Trophoblast cell (in vitro differentiated cells and primary cell): ENCODE measurements at regions not wholly inside any gene's neighbourhood (a gene's known extent, or its start where the extent isn't known, plus 50 kb on each side); places are given as distances from the start of the nearest gene placed in this dataset.

Experiments
- DNase-seq, 2 donors: peaks; one replicate each; pipeline ENCODE4 v3.0.0-alpha.2; 2016
- H2AFZ ChIP-seq: 2 replicates; pipeline ENCODE4 v1.6.1; 2013; ENCODE audit warnings: low read length, moderate library complexity, mild to moderate bottlenecking; ENCODE audit not compliant: insufficient read depth, poor library complexity
- H2AK5ac ChIP-seq: 2 replicates; pipeline ENCODE4 v1.6.1; 2013; ENCODE audit warnings: mild to moderate bottlenecking, low read length
- H2BK120ac ChIP-seq: 2 replicates; pipeline ENCODE4 v1.6.1; 2013; ENCODE audit warnings: low read length, mild to moderate bottlenecking, moderate library complexity; ENCODE audit not compliant: insufficient read depth, poor library complexity
- H2BK12ac ChIP-seq: 2 replicates; pipeline ENCODE4 v1.6.1; 2013; ENCODE audit warnings: mild to moderate bottlenecking, low read length, moderate library complexity
- H2BK5ac ChIP-seq: 2 replicates; pipeline ENCODE4 v1.6.1; 2013; ENCODE audit warnings: low read length, low read depth, moderate library complexity, mild to moderate bottlenecking; ENCODE audit not compliant: poor library complexity
- H3K14ac ChIP-seq: 2 replicates; pipeline ENCODE4 v1.6.1; 2013; ENCODE audit warnings: mild to moderate bottlenecking, low read length
- H3K18ac ChIP-seq: 2 replicates; pipeline ENCODE4 v1.6.1; 2013; ENCODE audit warnings: mild to moderate bottlenecking, low read length
- H3K23ac ChIP-seq: 2 replicates; pipeline ENCODE4 v1.6.1; 2013; ENCODE audit warnings: low read length
- H3K27ac ChIP-seq: 2 replicates; pipeline ENCODE4 v1.5.1; 2013; ENCODE audit warnings: low read depth, mild to moderate bottlenecking, inconsistent platforms, low read length, moderate library complexity
- H3K27me3 ChIP-seq: 2 replicates; pipeline ENCODE4 v1.6.1; 2013; ENCODE audit warnings: inconsistent platforms, mild to moderate bottlenecking, low read length, moderate library complexity; ENCODE audit not compliant: insufficient read depth
- H3K36me3 ChIP-seq, 2 experiments: 1 replicate in 1 of 2; 2 replicates in 1 of 2; pipeline ENCODE4 v1.6.1; 2013; ENCODE audit warnings: low read length in 2 of 2, mild to moderate bottlenecking in 2 of 2, moderate library complexity in 1 of 2; ENCODE audit not compliant: insufficient read depth in 2 of 2, control insufficient read depth in 1 of 2
- H3K4ac ChIP-seq: 2 replicates; pipeline ENCODE4 v1.6.1; 2013; ENCODE audit warnings: low read depth, mild to moderate bottlenecking, low read length, moderate library complexity
- H3K4me1 ChIP-seq, 2 experiments: 1 replicate in 1 of 2; 2 replicates in 1 of 2; pipeline ENCODE4 v1.6.1; 2013; ENCODE audit warnings: low read length in 2 of 2, mild to moderate bottlenecking in 2 of 2, moderate library complexity in 1 of 2; ENCODE audit not compliant: insufficient read depth in 2 of 2, control insufficient read depth in 1 of 2
- H3K4me2 ChIP-seq: 2 replicates; pipeline ENCODE4 v1.6.1; 2013; ENCODE audit warnings: inconsistent platforms, mild to moderate bottlenecking, low read length, moderate library complexity
- H3K4me3 ChIP-seq: 2 replicates; pipeline ENCODE4 v1.5.1; 2013; ENCODE audit warnings: mild to moderate bottlenecking, low read depth, low read length, inconsistent platforms
- H3K79me1 ChIP-seq: one replicate; pipeline ENCODE4 v1.6.1; 2013; ENCODE audit warnings: low read length
- H3K79me2 ChIP-seq: 2 replicates; pipeline ENCODE4 v1.6.1; 2013; ENCODE audit warnings: low read length, mild to moderate bottlenecking; ENCODE audit not compliant: control insufficient read depth, insufficient read depth, poor library complexity
- H3K9ac ChIP-seq: 2 replicates; pipeline ENCODE4 v1.6.1; 2013; ENCODE audit warnings: mild to moderate bottlenecking, low read length
- H3K9me3 ChIP-seq: 2 replicates; pipeline ENCODE4 v1.6.1; 2013; ENCODE audit warnings: low read depth, mild to moderate bottlenecking, control low read depth, inconsistent platforms, low read length; ENCODE audit not compliant: insufficient read depth
- H4K12ac ChIP-seq: 2 replicates; pipeline ENCODE4 v1.6.1; 2013; ENCODE audit warnings: low read depth, mild to moderate bottlenecking, low read length, moderate library complexity
- H4K8ac ChIP-seq: 2 replicates; pipeline ENCODE4 v1.6.1; 2013; ENCODE audit warnings: low read depth, mild to moderate bottlenecking, low read length, moderate library complexity
- H4K91ac ChIP-seq: one replicate; pipeline ENCODE4 v1.6.1; 2013; ENCODE audit warnings: low read depth, mild to moderate bottlenecking, low read length, moderate library complexity
- WGBS: extraction: QIAGEN DNeasy Blood & Tissue Kit; methylation state at CpG from one replicate; pipeline ENCODE4 v1.1.7; 2013; ENCODE audit warnings: missing lambda C conversion rate; ENCODE audit not compliant: insufficient read length, insufficient coverage; ENCODE audit errors: extremely low coverage; 5-methylcytosine and 5-hydroxymethylcytosine counted together

DNA sequence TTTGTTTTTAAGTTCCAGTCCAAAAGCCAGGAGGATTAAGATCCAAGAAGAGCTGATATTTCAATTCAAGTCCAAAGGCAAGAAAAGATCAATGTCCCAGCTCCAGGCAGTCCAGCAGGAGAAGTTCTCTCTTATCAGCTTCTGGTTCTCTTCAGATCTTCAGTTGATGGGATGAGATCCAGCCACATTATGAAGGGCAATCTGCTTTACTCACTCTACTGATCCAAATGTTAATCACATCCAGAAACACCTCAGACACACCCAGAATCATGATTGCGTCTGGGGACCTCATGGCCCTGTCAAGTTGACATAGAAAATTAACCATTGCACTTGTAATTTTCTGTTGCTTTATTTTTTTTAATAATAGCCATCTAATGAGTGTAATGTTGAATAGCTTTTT, 178.4 kb downstream of the HERPUD2 start:
- H3K79me2 ChIP-seq = no peaks in the 10 kb centered on the region
- no peak overlapping the region for H3K14ac ChIP-seq
- H3K4ac ChIP-seq = no peak overlapping the region
- no peak overlapping the region for H4K91ac ChIP-seq
- H3K4me3 ChIP-seq = no peak overlapping the region
- no peak overlapping the region for H3K27ac ChIP-seq
- WGBS = no CpG with 5 or more reads among the region's 1 CpG
- no peak overlapping the region for H4K12ac ChIP-seq
- peaks cover 0 to 3% of the 10 kb centered on the region in 2 experiments for H3K4me1 ChIP-seq
- no peak overlapping the region for H3K18ac ChIP-seq
- no peak overlapping the region for H2BK12ac ChIP-seq
- H2AFZ ChIP-seq = no peak overlapping the region
- no peaks in the 10 kb centered on the region for H3K79me1 ChIP-seq
- no peak overlapping the region for H3K4me2 ChIP-seq
- H4K8ac ChIP-seq = no peak overlapping the region
- no peak overlapping the region for H3K23ac ChIP-seq
- H3K27me3 ChIP-seq = no peaks in the 10 kb centered on the region
- DNase-seq = no peak
- H3K36me3 ChIP-seq = no peaks in the 10 kb centered on the region
- no peak overlapping the region for H2BK120ac ChIP-seq
- H3K9me3 ChIP-seq = no peaks in the 10 kb centered on the region
- H2AK5ac ChIP-seq = no peak overlapping the region
- no peak overlapping the region for H3K9ac ChIP-seq
- no peak overlapping the region for H2BK5ac ChIP-seq

DNA sequence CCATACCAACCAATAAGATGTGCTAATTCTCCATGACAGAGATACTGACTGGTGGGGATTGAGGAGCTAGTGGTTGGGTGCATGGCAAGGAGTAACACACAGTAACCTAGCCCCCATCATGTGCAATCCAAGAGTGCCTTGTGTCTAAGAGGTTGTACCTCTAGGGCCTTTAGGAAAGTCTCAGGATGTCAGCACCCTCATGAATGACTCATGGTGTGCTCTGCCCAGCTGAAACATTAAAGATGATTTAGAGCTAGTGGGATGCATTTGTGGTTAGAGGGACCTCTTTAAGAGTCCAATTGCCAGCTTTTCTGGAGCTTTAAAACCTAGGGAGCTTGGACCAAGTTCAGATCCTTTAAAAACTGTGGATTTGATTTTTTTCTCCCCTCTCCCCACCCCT, 181.1 kb downstream of the HERPUD2 start:
- H3K18ac ChIP-seq = no peak overlapping the region
- H2AK5ac ChIP-seq = no peak overlapping the region
- H3K79me2 ChIP-seq = no peaks in the 10 kb centered on the region
- no peak overlapping the region for H2BK120ac ChIP-seq
- H4K91ac ChIP-seq = no peak overlapping the region
- no peak overlapping the region for H3K9ac ChIP-seq
- H4K8ac ChIP-seq = no peak overlapping the region
- H3K27ac ChIP-seq = no peak overlapping the region
- no peak overlapping the region for H3K4ac ChIP-seq
- no peaks in the 10 kb centered on the region for H3K9me3 ChIP-seq
- H3K4me2 ChIP-seq = no peak overlapping the region
- no peak overlapping the region for H4K12ac ChIP-seq
- no peaks in the 10 kb centered on the region for H3K4me1 ChIP-seq
- H3K4me3 ChIP-seq = no peak overlapping the region
- no peak overlapping the region for H3K14ac ChIP-seq
- H2BK5ac ChIP-seq = no peak overlapping the region
- no peak overlapping the region for H3K23ac ChIP-seq
- no peak overlapping the region for H2AFZ ChIP-seq
- no peaks in the 10 kb centered on the region for H3K79me1 ChIP-seq
- H3K36me3 ChIP-seq = no peaks in the 10 kb centered on the region
- no peak overlapping the region for H2BK12ac ChIP-seq
- DNase-seq = peak; percentile 48 to 69
- H3K27me3 ChIP-seq = no peaks in the 10 kb centered on the region

DNA sequence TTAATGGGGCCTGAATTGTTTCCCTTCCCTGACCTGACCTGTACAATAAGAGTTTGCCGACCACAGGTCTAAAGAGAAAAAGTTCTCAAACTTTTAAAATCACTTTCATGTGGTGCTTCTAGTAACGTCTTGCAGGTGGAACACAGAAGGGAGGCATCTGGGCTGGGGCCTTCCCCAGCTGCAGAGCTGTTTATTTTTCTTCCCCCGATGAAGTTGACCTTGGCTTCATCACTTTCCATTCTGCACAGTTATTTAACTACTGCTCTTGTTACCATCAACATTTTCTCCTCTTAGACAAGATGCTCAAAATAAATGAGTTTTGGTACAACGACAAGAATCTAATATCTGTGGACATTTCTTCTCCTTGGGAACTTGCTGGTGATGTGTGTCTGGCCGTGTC, 181.7 kb downstream of the HERPUD2 start:
- H2AFZ ChIP-seq = no peak overlapping the region

DNA sequence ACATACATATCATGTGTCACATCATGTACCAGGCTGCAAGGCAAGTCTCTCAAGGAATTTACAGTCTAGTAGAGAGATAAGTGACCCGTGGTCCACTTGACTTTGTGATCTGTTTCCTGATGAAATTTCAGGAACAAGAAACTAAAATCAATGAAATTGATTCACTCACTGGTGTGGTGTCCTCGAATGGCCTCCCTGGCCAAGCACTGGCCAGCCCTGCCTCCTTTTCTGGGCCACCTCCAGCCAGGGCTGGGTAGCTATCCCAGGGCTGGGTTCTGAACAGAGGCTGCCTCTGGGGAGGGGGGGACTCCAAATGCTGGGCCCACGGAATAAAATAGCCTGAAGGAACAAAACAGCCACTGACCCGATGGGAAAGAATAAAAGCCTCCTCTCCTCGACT, 182.2 kb downstream of the HERPUD2 start:
- Histone ChIP-seq H2AK5ac (no peak overlapping the region), H3K18ac (no peak overlapping the region), H3K79me1 (no peaks in the 10 kb centered on the region), H2BK120ac (no peak overlapping the region), H4K8ac (no peak overlapping the region), H2BK5ac (no peak overlapping the region), H3K23ac (no peak overlapping the region), H4K12ac (no peak overlapping the region), H3K4me2 (no peak overlapping the region), H3K14ac (no peak overlapping the region), H2AFZ (no peak overlapping the region), H3K27ac (no peak overlapping the region), H4K91ac (no peak overlapping the region), H3K4me1 (no peaks in the 10 kb centered on the region), H3K4ac (no peak overlapping the region), H3K79me2 (no peaks in the 10 kb centered on the region), H3K27me3 (no peaks in the 10 kb centered on the region), H2BK12ac (no peak overlapping the region), H3K4me3 (no peak overlapping the region), H3K9me3 (no peaks in the 10 kb centered on the region), H3K9ac (no peak overlapping the region), H3K36me3 (no peaks in the 10 kb centered on the region)
- no CpG with 5 or more reads among the region's 5 CpGs for WGBS
- DNase-seq = no peak

More for the DNA sequence above, 181.7 kb downstream of the HERPUD2 start:
- Histone ChIP-seq H3K27ac (no peak overlapping the region), H3K4me2 (no peak overlapping the region), H3K4me3 (no peak overlapping the region), H3K36me3 (no peaks in the 10 kb centered on the region), H4K8ac (no peak overlapping the region), H4K91ac (no peak overlapping the region), H4K12ac (no peak overlapping the region), H3K79me1 (no peaks in the 10 kb centered on the region), H3K23ac (no peak overlapping the region), H3K4ac (no peak overlapping the region), H3K27me3 (no peaks in the 10 kb centered on the region), H3K18ac (no peak overlapping the region), H2AK5ac (no peak overlapping the region), H3K9ac (no peak overlapping the region), H3K14ac (no peak overlapping the region), H2BK5ac (no peak overlapping the region), H3K79me2 (no peaks in the 10 kb centered on the region), H2BK120ac (no peak overlapping the region), H2BK12ac (no peak overlapping the region), H3K4me1 (no peaks in the 10 kb centered on the region), H3K9me3 (no peaks in the 10 kb centered on the region)
- no CpG with 5 or more reads among the region's 5 CpGs for WGBS
- no peak for DNase-seq
